Heart left ventricle (tissue), 16 donors: ENCODE measurements at regions not wholly inside any gene's neighbourhood (a gene's known extent, or its start where the extent isn't known, plus 50 kb on each side); places are given as distances from the start of the nearest gene placed in this dataset.

Source experiments
- ATAC-seq, 4 donors: fragments of 200-7000 bp; cut with Tn5 transposase; one replicate each; pipeline ENCODE4 v1.9.1; 2020 to 2022; ENCODE audit warnings: moderate library complexity in 4 of 4, mild to moderate bottlenecking in 3 of 4, moderate number of reproducible peaks in 1 of 4
- DNase-seq, 5 donors: peaks; one replicate each; pipeline ENCODE4 v3.0.0-alpha.2; 2020
- H3K27ac ChIP-seq, 12 donors: fragments of 200-600 bp; sonication (generic) in 4 of 12; one replicate each; pipeline versions ENCODE4 v1.5.0 to v1.8.0; 2016 to 2022; ENCODE audit warnings: mild to moderate bottlenecking in 2 of 12
- H3K27me3 ChIP-seq, 9 donors: fragments of 200-600 bp; sonication (generic) in 2 of 9; one replicate each; pipeline versions ENCODE4 v1.5.1 to v1.8.0; 2016 to 2022; ENCODE audit warnings: mild to moderate bottlenecking in 3 of 9
- H3K36me3 ChIP-seq, 9 donors: fragments of 200-600 bp; sonication (generic) in 2 of 9; one replicate each; pipeline versions ENCODE4 v1.5.0 to v1.8.0; 2018 to 2022; ENCODE audit warnings: mild to moderate bottlenecking in 2 of 9
- H3K4me1 ChIP-seq, 12 donors: fragments of 200-600 bp; sonication (generic) in 4 of 12; one replicate each; pipeline versions ENCODE4 v1.5.0 to v1.8.0; 2016 to 2022; ENCODE audit warnings: mild to moderate bottlenecking in 3 of 12
- H3K4me3 ChIP-seq, 12 donors: fragments of 200-600 bp; sonication (generic) in 4 of 12; one replicate each; pipeline versions ENCODE4 v1.5.0 to v1.8.0; 2017 to 2022; ENCODE audit warnings: mild to moderate bottlenecking in 9 of 12, moderate library complexity in 4 of 12
- H3K9me3 ChIP-seq, 12 donors: fragments of 200-600 bp; sonication (generic) in 4 of 12; one replicate each; pipeline versions ENCODE4 v1.5.0 to v1.8.0; 2016 to 2022; ENCODE audit warnings: mild to moderate bottlenecking in 1 of 12
- CTCF ChIP-seq, 12 donors: fragments of 200-600 bp; sonication (generic) in 4 of 12; IDR thresholded peaks; one replicate each; pipeline versions ENCODE4 v1.5.0 to v1.8.0; 2018 to 2022; ENCODE audit warnings: antibody characterized with exemption in 12 of 12, mild to moderate bottlenecking in 5 of 12
- POLR2A ChIP-seq, 2 donors: fragments of 450-650 bp; IDR thresholded peaks; one replicate each; pipeline ENCODE4 v1.6.1; 2017; ENCODE audit warnings: antibody characterized with exemption in 2 of 2, mild to moderate bottlenecking in 2 of 2, moderate library complexity in 2 of 2
- WGBS, 4 donors: extraction: QIAGEN DNeasy Blood & Tissue Kit in 2 of 4; methylation state at CpG; one replicate each; pipeline versions ENCODE4 v1.1.5 to v1.1.7; 2013 to 2018; 5-methylcytosine and 5-hydroxymethylcytosine counted together
- intact Hi-C, 10 donors: fragments of 100-400 bp; cut with DNase I; formaldehyde crosslinking; loops; one replicate each; pipeline versions ENCODE4 v1.11.1 to v1.14.2; 2022
- donor health status: ischemic (EF 13 %, LVEDD 7.1; RV severe dilation, severe dysfunction).
- donor health status: healthy with polysubstance abuse.
- donor health status: DM: no; HTN: yes; CAD: no.
- donor health status: DM: no; HTN: no; CAD: no.
- donor health status: ischemic (EF 25% LVEDD 6.9; RV normal size, moderate dysfunction).
- donor health status: ischemic (EF 25% LVEDD 5.7; RV mildly dilated, moderate dysfunction).
- donor health status: healthy.
- donor health status: DM: yes; HTN: yes; CAD: no.
- donor health status: ischemic (EF 35%, LVEDD 5.7; RV mildly dilated, moderate dysfunction).
- donor health status: nonischemic (EF 11% LVEDD 7.7; RV severe dilation, severe dysfunction).
- donor health status: DM: yes; HTN: yes; CAD: no.
- donor health status: PGD.
- donor health status: ischemic (EF 29% LVEDD 5.4; RV normal size, mild dysfunction).
- donor health status: nonischemic (EF 23%, LVEDD 6.1; RV moderate dilation, normal function).

GRCh38 chr1:208923946-208924720, 659.4 kb upstream of the CAMK1G start:
- no peak overlapping the region for H3K4me3 ChIP-seq
- no peaks in the 10 kb centered on the region for H3K4me1 ChIP-seq
- TF ChIP-seq CTCF (IDR thresholded peaks at IDR 0.05) (no peak), POLR2A (IDR thresholded peaks at IDR 0.05) (no peak)
- DNase-seq = no peak
- no peak for ATAC-seq
- no peaks in the 10 kb centered on the region for H3K27me3 ChIP-seq
- intact Hi-C loops = no loop called here
- H3K27ac ChIP-seq = no peak overlapping the region
- 69 to 79% (median 76%) methylated on average over 6 of the region's 6 CpGs for WGBS, 4 donors
- no peaks in the 10 kb centered on the region for H3K9me3 ChIP-seq
- no peaks in the 10 kb centered on the region for H3K36me3 ChIP-seq

GRCh38 chr1:208924928-208925327, 658.6 kb upstream of the CAMK1G start:
- H3K36me3 ChIP-seq = no peaks in the 10 kb centered on the region
- no peaks in the 10 kb centered on the region for H3K9me3 ChIP-seq
- TF ChIP-seq CTCF (IDR thresholded peaks at IDR 0.05) (no peak), POLR2A (IDR thresholded peaks at IDR 0.05) (no peak)
- H3K27me3 ChIP-seq = no peaks in the 10 kb centered on the region
- 33 to 42% (median 40%) methylated on average over 5 of the region's 5 CpGs for WGBS, 4 donors
- intact Hi-C loops = no loop called here
- ATAC-seq (no peak), DNase-seq (no peak)
- no peak overlapping the region for H3K27ac ChIP-seq
- H3K4me1 ChIP-seq = no peaks in the 10 kb centered on the region
- no peak overlapping the region for H3K4me3 ChIP-seq

DNA sequence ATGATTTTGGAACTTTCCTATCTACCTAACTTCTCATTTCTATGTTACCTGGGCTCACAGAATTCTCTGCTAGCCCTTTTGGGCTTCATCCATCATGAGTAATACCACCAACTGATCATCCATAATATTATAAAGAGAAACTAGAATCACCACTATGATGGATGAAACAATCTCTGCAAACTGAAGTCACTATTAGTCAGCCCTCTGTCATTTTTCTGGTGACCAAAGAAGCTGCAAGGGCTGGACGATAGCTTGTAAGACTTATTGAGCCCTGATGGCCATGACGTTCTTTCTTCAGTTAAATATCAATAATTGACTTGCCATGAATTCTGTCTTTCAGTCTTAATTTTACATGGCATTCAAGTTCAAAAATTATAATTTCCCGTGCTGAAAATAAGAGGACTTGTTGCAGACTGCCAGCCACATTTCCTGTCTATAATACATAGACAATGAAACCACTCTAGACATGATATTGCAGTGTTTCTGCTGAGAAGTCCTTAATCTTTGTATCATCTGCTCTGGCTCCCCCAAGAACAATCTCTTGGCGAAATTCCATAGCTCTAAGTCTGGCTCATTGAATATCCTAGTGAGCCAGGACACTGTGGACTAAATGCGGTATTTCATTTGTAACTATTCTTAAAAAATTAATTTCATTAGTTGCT, 655.0 kb upstream of the CAMK1G start:
- TF ChIP-seq POLR2A (IDR thresholded peaks at IDR 0.05) = no peak
- no peak for TF ChIP-seq CTCF (IDR thresholded peaks at IDR 0.05)
- no peak overlapping the region for H3K4me3 ChIP-seq
- no peak for ATAC-seq
- intact Hi-C loops = no loop called here
- WGBS, 4 donors = 51 to 71% (median 57%) methylated on average over 5 of the region's 5 CpGs
- no peaks in the 10 kb centered on the region for H3K36me3 ChIP-seq
- H3K27ac ChIP-seq = no peak overlapping the region
- H3K9me3 ChIP-seq = no peaks in the 10 kb centered on the region
- no peak for DNase-seq
- H3K27me3 ChIP-seq = no peaks in the 10 kb centered on the region
- no peaks in the 10 kb centered on the region for H3K4me1 ChIP-seq

DNA sequence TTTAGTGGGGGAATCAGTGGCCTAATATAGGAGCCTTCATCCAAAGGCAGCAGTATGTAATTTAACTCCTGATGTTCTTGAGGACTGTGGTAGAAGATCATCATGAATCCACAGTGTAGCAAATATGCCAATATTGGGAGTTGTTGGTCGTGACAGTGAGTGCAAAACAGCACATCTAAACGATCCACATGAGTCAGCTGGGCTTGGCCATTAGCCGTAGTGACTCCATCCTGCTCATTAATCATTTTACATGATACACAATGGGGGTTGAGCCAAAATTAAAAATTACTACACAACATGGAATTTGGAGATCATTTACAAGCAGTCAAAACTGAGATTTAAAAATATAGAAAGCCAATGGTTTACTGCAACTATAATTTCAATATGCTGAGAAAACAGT, 653.9 kb upstream of the CAMK1G start:
- Histone ChIP-seq H3K27ac (no peak overlapping the region), H3K9me3 (no peaks in the 10 kb centered on the region), H3K4me3 (no peak overlapping the region), H3K27me3 (no peaks in the 10 kb centered on the region), H3K4me1 (no peaks in the 10 kb centered on the region), H3K36me3 (no peaks in the 10 kb centered on the region)
- no peak for TF ChIP-seq CTCF (IDR thresholded peaks at IDR 0.05)
- TF ChIP-seq POLR2A (IDR thresholded peaks at IDR 0.05) = no peak
- ATAC-seq = no peak
- intact Hi-C loops = no loop called here
- WGBS, 4 donors = 69 to 81% (median 71%) methylated on average over 3 of the region's 3 CpGs
- DNase-seq = no peak
